Stimulated activated CD4-positive, alpha-beta T cell treated with anti-CD3 and anti-CD28 coated beads, Interleukin-4, amount 100 ng/mL, for 1 hour (primary cell): ENCODE measurements at regions not wholly inside any gene's neighbourhood (a gene's known extent, or its start where the extent isn't known, plus 50 kb on each side); places are given as distances from the start of the nearest gene placed in this dataset.

Source experiments
- DNase-seq: peaks from one replicate; pipeline ENCODE4 v3.0.0-alpha.2; 2020

GRCh38 chr1:163824490-163824889 is 502.7 kb downstream of the NUF2 start:
- DNase-seq, result no peak

- DNase-seq, result no peak
These were observed 504.7 kb downstream of the NUF2 start for GRCh38 chr1:163826500-163826899.

GRCh38 chr1:163834778-163835177 is 513.0 kb downstream of the NUF2 start:
- no peak for DNase-seq

- DNase-seq, result no peak
These were observed 514.7 kb downstream of the NUF2 start for GRCh38 chr1:163836481-163836880.

GRCh38 chr1:163837206-163837605 is 515.5 kb downstream of the NUF2 start:
- no peak for DNase-seq

- DNase-seq, result no peak
These were observed 520.8 kb downstream of the NUF2 start for GRCh38 chr1:163842571-163842970.

GRCh38 chr1:163844459-163844858 is 522.7 kb downstream of the NUF2 start:
- DNase-seq, result no peak

- no peak for DNase-seq
These were observed 523.5 kb downstream of the NUF2 start for GRCh38 chr1:163845279-163845678.

GRCh38 chr1:163863731-163864130 is 542.0 kb downstream of the NUF2 start:
- no peak for DNase-seq

- no peak for DNase-seq
These were observed 542.5 kb downstream of the NUF2 start for GRCh38 chr1:163864207-163864606.

- DNase-seq, result no peak
These were observed 544.8 kb downstream of the NUF2 start for GRCh38 chr1:163866564-163866963.

GRCh38 chr1:163870666-163871065 is 548.9 kb downstream of the NUF2 start:
- no peak for DNase-seq

GRCh38 chr1:163872067-163872466 is 550.3 kb downstream of the NUF2 start:
- DNase-seq, result no peak

GRCh38 chr1:163874070-163874469 is 552.3 kb downstream of the NUF2 start:
- DNase-seq, result no peak

GRCh38 chr1:163875200-163875926 is 553.6 kb downstream of the NUF2 start:
- no peak for DNase-seq

GRCh38 chr1:163875927-163876320 is 554.2 kb downstream of the NUF2 start:
- no peak for DNase-seq

GRCh38 chr1:163876546-163876945 is 554.8 kb downstream of the NUF2 start:
- DNase-seq, result no peak

GRCh38 chr1:163877016-163877415 is 555.3 kb downstream of the NUF2 start:
- no peak for DNase-seq

GRCh38 chr1:163885510-163885909 is 563.8 kb downstream of the NUF2 start:
- DNase-seq, result no peak

- no peak for DNase-seq
These were observed 574.2 kb downstream of the NUF2 start for GRCh38 chr1:163896001-163896400.

- no peak for DNase-seq
These were observed 575.8 kb downstream of the NUF2 start for GRCh38 chr1:163897412-163898155.

GRCh38 chr1:163906283-163906682 is 584.5 kb downstream of the NUF2 start:
- DNase-seq, result no peak

GRCh38 chr1:163912170-163912884 is 590.6 kb downstream of the NUF2 start:
- DNase-seq, result no peak
